ENCODE measurements at regions not wholly inside any gene's neighbourhood (a gene's known extent, or its start where the extent isn't known, plus 50 kb on each side); places are given as distances from the start of the nearest gene placed in this dataset.
"Not testable (repeated sequence)": the region's sequence is repeated elsewhere in the genome, so short reads cannot be mapped to it uniquely, and the experiment has no call there.

GRCh38 chr2:16393500-16394071 lies 272.0 kb downstream of the CYRIA start:
- H3K4me3 ChIP-seq (ENCODE audit: low read depth, low read length): no peak overlapping the region
- TF ChIP-seq CTCF (IDR thresholded peaks at IDR 0.05; ENCODE audit: borderline replicate concordance, insufficient read depth, low read depth, low read length): no peak

GRCh38 chr2:16392647-16393499 lies 272.8 kb downstream of the CYRIA start:
- H3K4me3 ChIP-seq (ENCODE audit: low read depth, low read length): no peak overlapping the region
- no peak for TF ChIP-seq CTCF (IDR thresholded peaks at IDR 0.05; ENCODE audit: borderline replicate concordance, insufficient read depth, low read depth, low read length)

- H3K4me3 ChIP-seq (ENCODE audit: low read depth, low read length): no peak overlapping the region
- no peak for TF ChIP-seq CTCF (IDR thresholded peaks at IDR 0.05; ENCODE audit: borderline replicate concordance, insufficient read depth, low read depth, low read length)
Observed at GRCh38 chr2:16391986-16392385, 273.6 kb downstream of the CYRIA start.

GRCh38 chr2:16390561-16390960 lies 275.1 kb downstream of the CYRIA start:
- no peak for TF ChIP-seq CTCF (IDR thresholded peaks at IDR 0.05; ENCODE audit: borderline replicate concordance, insufficient read depth, low read depth, low read length)
- no peak overlapping the region for H3K4me3 ChIP-seq (ENCODE audit: low read depth, low read length)

GRCh38 chr2:16389611-16390010 lies 276.0 kb downstream of the CYRIA start:
- TF ChIP-seq CTCF (IDR thresholded peaks at IDR 0.05; ENCODE audit: borderline replicate concordance, insufficient read depth, low read depth, low read length): no peak
- no peak overlapping the region for H3K4me3 ChIP-seq (ENCODE audit: low read depth, low read length)

- not testable (repeated sequence) for H3K4me3 ChIP-seq (ENCODE audit: low read depth, low read length)
Observed at GRCh38 chr2:16388199-16388830, 277.3 kb downstream of the CYRIA start.

GRCh38 chr2:16387461-16387984 lies 278.1 kb downstream of the CYRIA start:
- TF ChIP-seq CTCF (IDR thresholded peaks at IDR 0.05; ENCODE audit: borderline replicate concordance, insufficient read depth, low read depth, low read length): no peak
- H3K4me3 ChIP-seq (ENCODE audit: low read depth, low read length): no peak overlapping the region
